GM12878 (cell line): ENCODE measurements at regions not wholly inside any gene's neighbourhood (a gene's known extent, or its start where the extent isn't known, plus 50 kb on each side); places are given as distances from the start of the nearest gene placed in this dataset.

ENCODE experiments used
- NFYB ChIP-seq: IDR thresholded peaks from 2 replicates; pipeline ENCODE4 v1.6.1; 2011; ENCODE audit warnings: low read depth, mild to moderate bottlenecking, low read length, improper control_type of control experiment, moderate library complexity; ENCODE audit not compliant: insufficient read depth
- RAD21 ChIP-seq: IDR thresholded peaks from 2 replicates; pipeline ENCODE4 v1.6.1; 2011; ENCODE audit warnings: mild to moderate bottlenecking, low read depth, low read length, moderate library complexity; ENCODE audit not compliant: insufficient read depth

DNA sequence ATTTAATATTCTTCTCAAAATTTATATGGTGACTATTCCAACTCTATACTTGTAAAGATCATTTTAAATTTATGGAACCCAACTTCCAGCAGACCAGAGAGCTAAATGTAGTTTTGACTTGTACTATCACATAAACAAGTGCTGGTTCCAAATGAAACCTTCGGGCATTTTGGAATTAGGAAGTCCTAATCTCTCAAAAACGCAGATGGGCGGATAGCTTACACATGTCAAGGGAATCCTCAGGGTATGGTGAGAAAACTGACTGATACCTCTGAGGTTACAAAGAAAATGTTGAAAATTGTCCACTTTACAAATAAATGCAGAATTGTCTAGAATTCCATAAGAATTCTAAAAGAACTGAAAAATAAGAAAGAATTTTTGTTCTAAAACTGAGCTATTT lies 224.1 kb downstream of the SS18 start:
- TF ChIP-seq RAD21 (no peak), NFYB (no peak)
